GM12892 (cell line): ENCODE measurements at regions not wholly inside any gene's neighbourhood (a gene's known extent, or its start where the extent isn't known, plus 50 kb on each side); places are given as distances from the start of the nearest gene placed in this dataset.

Source experiments
- DNase-seq: peaks from one replicate; pipeline ENCODE4 v3.0.0; 2011; ENCODE audit not compliant: insufficient read length
- FAIRE-seq: peaks from 2 replicates; lab custom pipeline; 2011; peaks lifted over from hg19 to GRCh38; lab: Jason Lieb, UNC
- POLR2A ChIP-seq: IDR thresholded peaks from 2 replicates; pipeline ENCODE4 v1.6.1; 2011; ENCODE audit warnings: low read depth, low read length, control low read depth
- POLR2AphosphoS5 ChIP-seq: IDR thresholded peaks from 2 replicates; pipeline ENCODE4 v1.6.1; 2011; ENCODE audit warnings: low read depth, low read length, control low read depth
- TAF1 ChIP-seq: IDR thresholded peaks from 2 replicates; pipeline ENCODE4 v1.6.1; 2011; ENCODE audit warnings: low read depth, mild to moderate bottlenecking, control low read depth, low read length, borderline replicate concordance

DNA sequence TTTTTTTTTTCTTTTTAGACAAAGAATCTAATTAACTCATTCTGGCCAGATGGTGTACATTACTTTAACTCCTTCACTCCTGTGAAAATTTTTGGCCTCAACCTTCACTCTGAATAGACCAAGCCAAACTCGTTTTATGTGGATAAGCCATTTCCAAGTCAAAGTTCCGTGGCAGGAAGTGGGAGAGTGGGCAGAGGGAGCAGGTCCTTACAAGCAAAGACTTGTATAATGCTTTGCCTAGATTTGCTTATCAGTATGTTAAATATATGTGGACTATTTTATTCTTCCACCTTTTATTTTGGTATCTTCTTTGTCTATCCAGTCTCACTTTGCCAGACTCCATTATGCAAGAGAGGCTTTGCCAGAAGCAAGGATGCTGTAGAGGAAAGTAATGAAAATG, 178.1 kb upstream of the TNP1 start:
- TF ChIP-seq POLR2AphosphoS5 (no peak), TAF1 (no peak), POLR2A (no peak)
- no peak for DNase-seq
- FAIRE-seq = no peak

DNA sequence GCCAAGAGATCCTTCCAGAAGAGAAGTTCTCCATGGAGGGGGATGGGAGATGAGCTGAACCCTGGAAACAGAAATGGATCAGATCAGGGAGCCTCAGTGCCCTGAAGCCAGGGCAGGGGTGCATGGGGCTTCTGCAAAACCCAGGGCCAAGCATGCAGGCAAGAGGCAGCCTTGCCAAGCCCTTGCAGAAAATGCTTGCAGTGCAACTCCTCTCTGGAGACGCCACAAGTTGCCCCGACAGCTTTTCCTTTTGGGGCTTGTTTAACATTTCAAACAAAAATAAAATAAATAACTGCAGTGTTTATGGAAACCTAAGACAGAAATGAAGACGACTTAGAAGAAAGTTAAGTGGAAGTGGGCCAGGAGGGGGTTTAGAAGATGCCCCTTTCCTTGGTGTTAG, 177.5 kb upstream of the TNP1 start:
- no peak for FAIRE-seq
- TF ChIP-seq POLR2AphosphoS5 = no peak
- TF ChIP-seq TAF1 = no peak
- no peak for TF ChIP-seq POLR2A
- no peak for DNase-seq

DNA sequence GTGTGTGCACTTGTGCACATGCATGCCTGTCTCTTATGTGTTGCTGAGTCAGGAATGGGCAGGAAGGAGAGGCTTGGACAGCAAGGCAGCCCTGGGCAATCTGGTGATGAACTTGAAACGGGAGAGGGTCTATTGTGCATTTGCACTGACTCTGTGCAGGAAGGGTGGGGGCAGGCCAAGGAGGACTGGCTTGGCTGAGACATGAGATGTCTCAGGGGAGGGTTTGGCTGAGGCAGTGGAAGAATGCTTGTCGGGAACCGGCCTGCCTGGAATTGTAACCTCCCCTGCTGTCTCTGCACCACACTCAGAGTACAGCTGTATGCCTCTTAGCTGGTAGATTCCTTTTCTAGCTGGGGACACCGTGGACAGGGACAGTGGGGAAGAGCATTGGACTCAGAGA, 176.1 kb upstream of the TNP1 start:
- FAIRE-seq = no peak
- TF ChIP-seq TAF1 (no peak), POLR2AphosphoS5 (no peak), POLR2A (no peak)

DNA sequence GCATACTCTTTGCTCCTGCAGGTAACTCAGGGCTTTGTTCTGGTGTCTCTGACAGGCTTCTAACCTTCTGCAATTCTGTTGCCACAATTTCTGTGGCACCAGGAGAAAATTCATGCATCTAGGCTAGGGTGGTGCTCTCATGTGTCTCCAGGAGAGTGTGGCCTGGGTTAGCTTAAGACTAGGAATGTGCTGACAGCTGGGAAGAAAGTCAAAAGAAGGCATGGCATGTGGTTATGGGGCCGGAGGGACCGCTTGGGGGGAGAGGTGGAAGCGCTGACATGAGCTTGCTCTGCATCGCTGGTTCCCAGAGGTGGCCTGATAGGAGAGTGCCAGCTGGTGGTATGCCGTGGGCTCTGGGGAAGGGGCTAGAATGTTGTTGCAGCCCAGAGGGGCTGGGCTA, 173.3 kb upstream of the TNP1 start:
- FAIRE-seq (no peak), DNase-seq (no peak)
- TF ChIP-seq POLR2AphosphoS5 = no peak
- TF ChIP-seq POLR2A = no peak
- TF ChIP-seq TAF1 = no peak

More for the DNA sequence above, 176.1 kb upstream of the TNP1 start:
- no peak for DNase-seq

- TF ChIP-seq TAF1 = no peak
- no peak for DNase-seq
- no peak for FAIRE-seq
Observed at GRCh38 chr2:217031445-217031844, 171.6 kb upstream of the TNP1 start.

DNA sequence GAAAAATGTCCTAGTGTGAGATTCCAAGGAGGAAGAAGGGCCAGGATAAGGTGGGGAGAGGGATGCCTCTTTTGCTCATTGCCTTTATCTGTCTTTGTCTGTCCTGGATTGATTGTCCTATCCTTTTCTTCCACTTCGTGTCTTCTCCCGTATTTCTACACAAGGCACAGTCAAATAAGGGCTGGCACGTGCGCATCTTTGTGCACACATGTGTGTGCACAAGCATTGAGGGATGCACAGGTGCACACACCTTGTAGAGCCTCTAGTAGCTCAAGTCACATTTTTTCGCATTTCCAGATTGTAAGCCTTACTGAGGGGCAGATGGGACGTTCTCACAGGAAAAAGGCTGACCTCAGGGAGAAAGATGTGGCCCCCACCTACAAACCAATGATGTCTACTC, 170.2 kb upstream of the TNP1 start:
- DNase-seq (no peak), FAIRE-seq (no peak)
- TF ChIP-seq POLR2AphosphoS5 (no peak), POLR2A (no peak), TAF1 (no peak)

DNA sequence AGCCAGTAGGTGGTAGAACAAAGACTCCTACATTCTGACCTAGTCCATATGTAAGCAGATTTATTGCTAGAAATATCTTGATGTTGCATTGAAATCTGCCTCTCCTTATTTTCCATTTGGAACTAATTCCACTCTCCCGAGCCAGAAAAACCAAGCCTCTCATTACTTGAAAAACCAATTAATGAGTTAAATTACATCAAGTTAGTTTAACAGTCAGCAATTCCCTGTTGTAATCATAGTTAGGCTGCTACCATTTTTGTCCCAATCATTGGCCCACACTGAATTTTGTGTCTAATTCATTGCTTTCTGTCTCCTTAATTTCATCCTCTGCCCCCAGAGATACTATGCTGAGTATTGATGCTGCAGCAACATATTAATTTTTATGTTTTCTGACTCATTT, 168.3 kb upstream of the TNP1 start:
- FAIRE-seq = no peak
- no peak for DNase-seq
- TF ChIP-seq TAF1 (no peak), POLR2A (no peak), POLR2AphosphoS5 (no peak)

GRCh38 chr2:217027414-217027813, 167.6 kb upstream of the TNP1 start:
- no peak for TF ChIP-seq TAF1
- no peak for TF ChIP-seq POLR2AphosphoS5
- no peak for TF ChIP-seq POLR2A
- no peak for FAIRE-seq
- DNase-seq = no peak

DNA sequence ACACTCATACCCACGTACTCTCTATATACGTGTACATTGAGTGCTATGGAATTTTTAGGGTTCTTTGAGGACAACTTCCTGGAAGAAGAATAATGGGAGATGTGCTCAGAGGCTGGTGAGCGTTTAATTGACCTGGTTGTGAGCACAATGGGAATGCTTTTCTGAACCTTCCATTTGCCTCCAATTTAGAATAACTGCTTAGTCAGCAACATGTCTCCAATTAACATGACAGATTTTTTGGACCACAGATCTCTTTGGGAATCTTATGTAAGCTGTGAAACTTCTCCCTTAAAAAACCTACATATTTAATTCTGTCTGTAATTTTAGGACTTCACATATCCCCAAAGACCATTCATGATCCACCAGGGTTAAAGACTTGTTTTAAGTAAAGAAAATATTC, 166.7 kb upstream of the TNP1 start:
- FAIRE-seq = no peak
- TF ChIP-seq TAF1 (no peak), POLR2A (no peak), POLR2AphosphoS5 (no peak)
- DNase-seq = no peak

- DNase-seq (no peak), FAIRE-seq (no peak)
- no peak for TF ChIP-seq POLR2A
- no peak for TF ChIP-seq POLR2AphosphoS5
- no peak for TF ChIP-seq TAF1
Observed at GRCh38 chr2:217026161-217026560, 166.3 kb upstream of the TNP1 start.

GRCh38 chr2:217023611-217024010, 163.7 kb upstream of the TNP1 start:
- no peak for TF ChIP-seq POLR2AphosphoS5
- no peak for TF ChIP-seq POLR2A
- FAIRE-seq (no peak), DNase-seq (no peak)

DNA sequence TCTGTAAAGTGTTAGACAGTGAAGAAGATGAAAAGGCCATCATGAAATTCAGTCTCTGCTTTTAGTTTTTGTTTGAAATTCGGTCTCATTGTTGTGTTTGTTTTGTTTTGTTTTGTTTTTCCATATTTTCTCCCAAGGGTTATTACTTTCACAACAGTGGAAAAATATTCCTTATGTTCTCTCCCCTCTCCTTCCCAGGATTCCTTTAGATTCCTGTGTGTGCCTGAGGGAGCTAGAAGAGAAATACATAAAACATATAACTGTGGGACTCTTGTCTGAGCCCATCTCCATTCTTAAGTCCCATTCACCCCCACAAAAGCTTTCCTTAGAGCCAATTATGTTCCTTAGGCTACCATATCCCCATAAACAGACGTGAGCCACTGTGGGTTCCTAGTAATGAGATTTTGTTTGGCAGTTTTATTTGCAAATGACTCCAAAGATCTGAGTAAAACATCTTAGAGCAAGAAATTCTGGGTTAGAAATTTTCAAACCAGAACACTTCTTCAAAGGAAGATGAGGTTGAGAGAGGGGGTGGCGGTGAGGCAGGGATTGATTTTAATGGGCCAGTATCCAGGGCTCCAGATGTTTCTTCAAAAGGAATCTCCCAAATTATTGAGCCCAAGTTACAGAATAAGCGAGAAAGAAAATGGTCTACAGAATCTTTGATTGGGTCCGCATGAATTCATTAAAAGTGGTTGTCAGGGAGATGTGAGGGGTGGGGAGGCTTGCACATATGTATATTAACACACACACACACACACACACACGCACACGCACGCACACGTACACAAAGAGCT, 157.8 kb upstream of the TNP1 start:
- TF ChIP-seq TAF1 (no peak), POLR2A (no peak), POLR2AphosphoS5 (no peak)
- FAIRE-seq (no peak), DNase-seq (no peak)

GRCh38 chr2:217016796-217017419, 157.0 kb upstream of the TNP1 start:
- FAIRE-seq (no peak), DNase-seq (no peak)
- TF ChIP-seq TAF1 = no peak
- no peak for TF ChIP-seq POLR2AphosphoS5
- no peak for TF ChIP-seq POLR2A
